Stomach (tissue), 4 donors: ENCODE measurements at regions not wholly inside any gene's neighbourhood (a gene's known extent, or its start where the extent isn't known, plus 50 kb on each side); places are given as distances from the start of the nearest gene placed in this dataset.

Experiments
- POLR2AphosphoS5 ChIP-seq, 3 donors: sonication (generic); formaldehyde crosslinking; IDR thresholded peaks; one replicate each; pipeline ENCODE4 v1.6.1; 2016; ENCODE audit warnings: antibody characterized with exemption in 3 of 3
- TF ChIP-seq, protein P1 (sequence below), 7 experiments: fragments of 450-650 bp in 4 of 7; fragments of 200-600 bp in 3 of 7; sonication (generic) in 3 of 7; IDR thresholded peaks; one replicate each; pipeline ENCODE4 v1.5.1; 2016 to 2019; ENCODE audit warnings: antibody characterized with exemption in 7 of 7, control low read depth in 2 of 7, mild to moderate bottlenecking in 1 of 7

- TF ChIP-seq, protein P1, sequence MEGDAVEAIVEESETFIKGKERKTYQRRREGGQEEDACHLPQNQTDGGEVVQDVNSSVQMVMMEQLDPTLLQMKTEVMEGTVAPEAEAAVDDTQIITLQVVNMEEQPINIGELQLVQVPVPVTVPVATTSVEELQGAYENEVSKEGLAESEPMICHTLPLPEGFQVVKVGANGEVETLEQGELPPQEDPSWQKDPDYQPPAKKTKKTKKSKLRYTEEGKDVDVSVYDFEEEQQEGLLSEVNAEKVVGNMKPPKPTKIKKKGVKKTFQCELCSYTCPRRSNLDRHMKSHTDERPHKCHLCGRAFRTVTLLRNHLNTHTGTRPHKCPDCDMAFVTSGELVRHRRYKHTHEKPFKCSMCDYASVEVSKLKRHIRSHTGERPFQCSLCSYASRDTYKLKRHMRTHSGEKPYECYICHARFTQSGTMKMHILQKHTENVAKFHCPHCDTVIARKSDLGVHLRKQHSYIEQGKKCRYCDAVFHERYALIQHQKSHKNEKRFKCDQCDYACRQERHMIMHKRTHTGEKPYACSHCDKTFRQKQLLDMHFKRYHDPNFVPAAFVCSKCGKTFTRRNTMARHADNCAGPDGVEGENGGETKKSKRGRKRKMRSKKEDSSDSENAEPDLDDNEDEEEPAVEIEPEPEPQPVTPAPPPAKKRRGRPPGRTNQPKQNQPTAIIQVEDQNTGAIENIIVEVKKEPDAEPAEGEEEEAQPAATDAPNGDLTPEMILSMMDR (IDR thresholded peaks at IDR 0.05): no peak
- TF ChIP-seq POLR2AphosphoS5 (IDR thresholded peaks at IDR 0.05): no peak
Observed at GRCh38 chr6:9028086-9028485, 592.7 kb upstream of the SLC35B3 start.
